ENCODE measurements at regions not wholly inside any gene's neighbourhood (a gene's known extent, or its start where the extent isn't known, plus 50 kb on each side); places are given as distances from the start of the nearest gene placed in this dataset.
A peak's percentile ranks its signal among the peaks of the same experiment; 100 is the strongest.

DNA sequence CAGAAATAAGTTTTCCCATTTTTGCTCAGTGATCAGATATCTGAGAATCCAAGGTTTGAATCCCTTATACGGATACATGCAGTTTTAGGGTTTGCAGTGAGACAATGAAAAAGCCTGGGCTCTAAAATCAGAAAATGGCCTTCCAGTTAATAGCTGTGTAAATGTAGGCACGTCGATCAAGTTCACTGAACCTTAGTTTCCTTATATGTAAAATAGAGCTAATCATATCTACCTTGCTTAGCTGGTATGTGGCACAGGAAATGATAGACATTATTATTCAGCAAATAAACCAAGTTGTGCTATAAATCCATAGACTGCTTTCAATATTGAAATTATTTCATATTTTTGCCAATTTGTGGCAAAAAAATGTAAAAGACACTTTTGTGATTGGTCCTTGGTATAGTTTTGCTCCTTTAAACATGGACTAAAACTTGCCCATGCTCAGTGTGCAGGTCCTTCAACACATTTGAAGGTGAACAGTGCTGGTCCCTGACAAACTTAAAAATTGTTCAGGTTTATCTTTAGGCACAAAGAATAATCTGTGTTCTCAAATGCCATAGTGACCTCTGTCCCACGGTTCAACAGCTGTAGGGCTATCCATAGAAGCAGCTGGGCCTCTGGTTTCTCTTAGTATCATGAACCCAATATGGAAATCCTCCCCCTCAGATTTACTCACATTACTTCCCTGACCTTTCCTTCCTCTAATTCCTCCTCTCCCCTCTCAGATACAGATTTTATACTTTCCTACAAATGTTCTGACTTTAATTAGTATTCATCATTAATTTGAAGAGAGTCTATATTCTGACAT is 51.0 kb downstream of the CCDC54 start:
- no peak for DNase-seq

DNA sequence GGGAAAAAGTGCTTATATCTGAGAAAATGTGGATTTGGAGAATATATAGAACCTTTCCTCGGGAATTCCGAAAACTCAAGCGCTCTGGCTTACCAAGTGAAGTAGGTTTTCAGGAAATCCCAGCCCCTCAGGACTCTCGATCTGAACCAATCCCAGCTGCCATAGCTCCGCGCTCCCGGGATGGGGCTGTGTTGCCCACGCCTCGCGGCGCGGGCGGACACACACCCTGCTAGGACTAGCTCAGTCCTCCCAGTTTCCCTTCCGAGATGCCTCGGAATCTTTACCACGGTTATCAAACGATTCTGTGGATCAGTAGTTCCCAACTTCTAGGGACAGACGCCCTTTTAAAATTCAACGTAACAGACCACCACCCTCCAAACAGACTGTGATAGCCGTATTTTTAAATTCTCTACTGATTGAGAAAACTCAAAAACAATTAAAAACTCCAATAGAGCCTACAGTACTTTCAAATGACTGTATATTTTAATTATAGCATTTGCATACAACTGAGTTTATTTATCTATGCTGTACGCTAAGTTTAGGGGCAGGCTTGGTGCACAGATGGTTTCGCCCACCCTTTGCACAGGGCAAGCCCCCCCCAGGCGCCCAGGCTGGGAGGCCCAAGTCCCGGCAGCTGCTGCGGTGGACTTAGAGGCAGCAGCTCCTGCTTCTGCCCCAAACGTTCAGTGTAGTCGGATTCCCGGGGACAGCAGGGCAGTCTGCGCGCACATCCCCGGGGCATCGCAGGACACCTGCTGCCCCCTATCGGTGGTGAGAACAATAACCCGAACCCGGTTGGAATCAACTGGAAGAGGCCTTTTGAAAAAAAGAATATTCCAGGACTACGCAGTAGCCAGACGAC is 52.3 kb downstream of the CCDC54 start:
- peak; percentile 74 for DNase-seq

DNA sequence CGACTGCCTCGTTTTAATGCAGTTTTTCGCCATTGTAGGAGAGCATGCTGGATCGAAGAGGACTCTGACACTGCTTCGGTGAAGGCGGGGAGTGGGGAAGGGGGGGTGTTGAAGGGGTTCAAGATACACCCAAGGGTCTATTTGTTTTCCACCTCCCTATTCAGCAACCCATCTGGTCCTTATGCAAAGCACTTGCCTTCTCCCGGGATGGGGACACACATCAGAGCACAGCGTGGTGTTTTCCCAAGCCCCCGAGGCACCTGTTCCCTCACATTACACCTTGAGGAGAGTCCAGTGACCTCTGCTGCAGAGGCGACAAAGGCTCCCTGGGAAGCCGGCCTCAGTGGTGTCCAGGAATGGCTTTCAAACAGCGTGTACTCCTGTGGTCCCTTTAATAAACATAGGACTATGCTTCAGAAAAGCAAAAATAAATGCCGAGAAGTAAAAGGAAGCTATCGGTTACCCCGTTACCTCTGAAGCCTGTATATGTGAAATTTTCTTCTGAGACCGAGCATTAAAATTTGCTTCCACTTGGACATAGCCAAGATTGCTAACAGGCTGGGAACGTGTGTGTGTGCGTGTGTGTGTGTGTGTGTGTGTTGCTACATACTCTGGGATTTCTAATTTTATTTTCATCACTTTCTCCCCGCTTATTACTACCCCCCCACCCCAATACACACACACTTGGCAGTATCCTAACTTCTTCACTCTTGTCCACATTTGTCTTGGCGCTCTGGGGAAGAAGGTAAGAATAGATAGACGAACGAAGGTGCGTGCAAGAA is 53.2 kb downstream of the CCDC54 start:
- DNase-seq: no peak

DNA sequence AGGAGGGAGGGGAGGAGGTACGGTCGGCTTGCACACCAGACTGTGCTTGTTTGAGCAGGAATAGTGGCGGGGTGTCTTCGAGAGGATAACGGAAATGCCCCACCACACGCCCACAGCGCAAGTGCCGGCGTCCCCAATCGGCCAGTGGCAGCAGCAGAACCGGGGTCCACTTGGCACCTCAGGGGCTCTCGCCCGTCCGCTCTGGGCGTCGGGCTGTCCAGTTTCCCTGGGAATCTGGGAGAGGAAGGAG is 53.7 kb downstream of the CCDC54 start:
- DNase-seq: peak; percentile 46

DNA sequence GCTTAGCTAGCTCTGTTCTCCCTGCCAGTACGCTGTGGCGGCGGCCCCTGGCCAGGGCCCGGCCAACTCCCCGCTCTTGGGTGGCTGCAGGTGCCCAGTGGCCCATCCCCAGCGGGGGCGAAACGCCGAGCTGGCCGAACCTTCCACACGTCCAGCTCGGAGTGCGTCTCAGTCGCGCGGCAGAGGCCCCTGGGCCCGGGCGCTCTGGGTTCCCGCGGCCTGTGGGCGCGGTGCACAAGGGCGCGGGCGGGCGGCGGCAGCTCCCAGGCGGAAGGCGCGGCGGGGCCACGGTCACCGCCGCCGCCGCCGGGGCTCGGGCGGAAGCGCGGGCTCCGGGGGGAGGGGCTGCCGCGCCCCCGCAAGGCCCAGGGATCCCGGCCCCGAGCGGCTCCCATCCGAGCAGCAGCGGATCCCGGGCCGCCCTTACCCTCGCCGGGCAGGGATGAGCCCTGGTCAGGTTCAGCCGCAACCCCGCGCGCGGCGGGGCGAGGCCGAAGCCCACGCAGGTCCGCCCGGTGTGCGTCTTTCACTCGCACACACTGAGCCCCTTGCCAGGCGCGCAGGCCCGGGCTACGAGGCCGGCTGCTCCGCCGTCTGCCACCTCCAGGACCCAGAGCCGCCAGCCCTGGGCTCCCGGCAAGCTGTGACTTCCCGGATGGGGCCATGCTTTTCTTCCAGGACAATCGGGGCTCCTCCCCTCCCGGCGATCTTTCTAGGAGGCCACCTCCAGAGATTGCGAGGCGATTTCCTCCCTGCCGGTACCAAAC is 54.2 kb downstream of the CCDC54 start:
- peak; percentile 61 for DNase-seq

DNA sequence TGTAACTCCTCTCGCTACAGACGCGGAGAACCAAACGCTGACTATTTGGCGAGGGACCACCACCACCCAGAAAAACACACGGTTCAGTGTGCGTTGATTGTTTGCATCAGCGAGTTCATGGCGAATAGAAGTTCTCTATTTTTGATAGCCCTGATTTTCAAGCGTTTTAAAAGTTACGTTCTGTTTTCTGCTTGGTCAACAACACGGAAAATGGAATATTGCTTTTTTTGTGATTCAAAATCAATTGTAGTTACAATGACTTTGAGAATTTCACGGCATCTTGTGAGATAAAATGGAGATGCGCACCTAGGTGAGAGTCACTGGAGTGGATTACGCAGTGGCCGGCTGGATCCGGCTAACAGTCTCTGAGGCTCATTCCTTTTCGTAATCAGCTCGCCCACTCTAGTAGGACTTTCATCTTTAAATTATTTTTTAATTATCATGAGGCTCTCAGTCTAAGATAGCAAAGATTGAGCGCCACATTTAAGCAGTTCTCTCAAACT is 54.8 kb downstream of the CCDC54 start:
- peak; percentile 8 for DNase-seq

DNA sequence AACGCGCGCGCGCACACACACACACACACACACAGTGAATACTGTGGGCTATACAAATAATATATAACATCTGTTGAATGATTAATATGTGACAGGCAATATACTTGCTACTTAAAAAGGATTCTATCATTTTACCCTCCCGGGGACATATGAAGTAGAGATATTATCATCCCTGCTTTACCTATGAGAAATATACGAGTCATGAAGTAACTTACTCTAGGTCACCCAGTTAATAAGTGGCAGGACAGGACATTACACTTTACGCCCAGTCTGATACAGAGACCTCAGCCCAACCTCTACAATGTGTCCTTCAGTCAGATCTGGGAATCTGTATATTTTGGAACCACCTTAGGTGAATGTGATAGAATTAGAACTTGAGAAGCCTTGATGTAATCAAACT is 55.4 kb downstream of the CCDC54 start:
- DNase-seq: no peak

DNA sequence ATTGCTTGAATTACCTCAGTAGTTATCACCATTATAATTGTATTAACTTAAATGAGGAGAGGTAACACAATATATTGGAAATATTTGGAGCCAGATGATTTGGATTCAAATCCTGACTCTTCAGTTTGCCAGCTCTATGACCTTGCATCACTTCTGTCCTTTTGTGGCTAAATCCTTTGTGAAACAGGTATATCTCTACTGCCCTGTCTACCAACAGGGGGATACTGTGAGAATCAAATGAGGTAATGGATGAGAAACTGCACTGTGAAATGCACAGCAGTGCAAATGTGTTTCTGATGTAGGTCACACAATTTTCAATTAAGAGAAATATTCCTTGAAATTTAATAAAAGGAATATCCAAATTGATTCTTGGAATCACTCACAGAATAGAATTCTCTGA is 58.8 kb downstream of the CCDC54 start:
- no peak for DNase-seq

DNA sequence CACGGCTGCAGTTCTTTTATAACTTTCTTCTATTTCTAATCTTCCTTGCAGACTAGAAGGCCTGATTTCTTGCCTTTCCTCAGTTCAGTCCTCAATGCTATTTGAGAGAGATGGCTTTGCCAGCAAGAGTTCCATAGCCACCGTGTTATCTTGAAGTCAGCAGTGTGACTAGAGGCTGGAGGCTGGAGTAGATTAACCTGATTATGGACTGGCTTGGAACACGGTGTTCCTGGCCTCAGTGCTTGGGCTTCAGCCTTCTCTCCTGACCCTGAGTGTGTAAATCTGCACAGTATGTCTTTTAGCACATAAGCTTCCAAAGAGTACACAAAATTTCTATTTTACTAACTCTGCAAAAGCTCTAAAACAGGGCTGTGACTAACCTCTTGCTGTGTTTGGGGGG is 61.4 kb downstream of the CCDC54 start:
- no peak for DNase-seq

DNA sequence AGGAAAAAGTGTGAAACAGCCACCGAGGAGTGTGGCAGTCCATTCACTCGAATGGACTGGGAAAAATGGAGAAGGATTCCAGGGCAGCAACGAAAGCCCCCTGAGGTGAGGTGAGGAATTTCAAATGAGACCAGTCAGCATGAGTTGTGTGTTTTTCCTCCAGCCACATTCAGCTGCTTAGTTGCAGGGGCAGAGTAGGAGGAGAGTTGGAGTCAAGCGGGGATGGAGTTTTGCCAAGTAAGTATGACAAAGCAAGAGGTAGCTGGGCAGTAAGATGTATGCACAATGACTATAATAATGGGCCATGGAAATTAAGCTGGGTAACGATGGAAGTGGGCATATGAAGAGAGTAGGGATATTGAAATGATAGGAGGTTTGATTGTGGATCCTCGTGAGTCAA is 64.4 kb downstream of the CCDC54 start:
- no peak for DNase-seq

DNA sequence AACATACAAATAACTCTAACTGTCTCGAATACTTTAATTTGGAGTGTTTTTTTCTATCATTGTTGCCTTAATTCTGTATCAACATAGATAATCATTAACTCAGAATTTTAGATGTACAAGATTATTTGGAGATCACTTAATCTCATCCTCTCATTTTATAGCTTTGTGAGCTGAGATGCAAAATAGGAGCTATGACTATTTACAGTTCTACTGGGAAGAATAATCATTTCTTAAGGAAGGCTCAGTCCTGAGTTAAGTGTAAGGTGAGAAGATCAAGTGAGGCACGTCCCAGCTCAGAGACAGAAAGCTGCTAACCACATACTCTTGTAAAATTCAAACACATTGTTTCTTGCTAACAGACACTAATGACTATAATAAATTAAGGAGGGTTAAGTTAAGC is 66.2 kb downstream of the CCDC54 start:
- no peak for DNase-seq

DNA sequence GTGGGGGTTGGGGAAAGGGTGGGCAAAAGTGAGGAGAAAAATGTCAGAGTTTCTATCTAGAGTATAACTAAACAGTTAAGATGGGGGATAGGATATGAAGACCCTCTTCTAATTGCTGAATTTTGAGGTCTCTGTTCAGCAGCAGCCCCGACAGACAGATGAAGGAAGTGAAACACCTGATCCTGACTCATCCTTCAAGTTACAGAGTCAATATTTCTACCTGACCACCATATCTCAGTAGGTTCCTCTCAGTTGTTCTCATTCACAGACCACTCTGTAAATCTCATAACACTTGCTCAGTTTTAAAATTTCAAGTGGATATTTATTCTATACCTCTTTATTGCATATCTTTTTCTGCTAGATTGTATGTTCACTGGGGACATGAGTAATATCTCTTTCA is 69.5 kb downstream of the CCDC54 start:
- DNase-seq: no peak

DNA sequence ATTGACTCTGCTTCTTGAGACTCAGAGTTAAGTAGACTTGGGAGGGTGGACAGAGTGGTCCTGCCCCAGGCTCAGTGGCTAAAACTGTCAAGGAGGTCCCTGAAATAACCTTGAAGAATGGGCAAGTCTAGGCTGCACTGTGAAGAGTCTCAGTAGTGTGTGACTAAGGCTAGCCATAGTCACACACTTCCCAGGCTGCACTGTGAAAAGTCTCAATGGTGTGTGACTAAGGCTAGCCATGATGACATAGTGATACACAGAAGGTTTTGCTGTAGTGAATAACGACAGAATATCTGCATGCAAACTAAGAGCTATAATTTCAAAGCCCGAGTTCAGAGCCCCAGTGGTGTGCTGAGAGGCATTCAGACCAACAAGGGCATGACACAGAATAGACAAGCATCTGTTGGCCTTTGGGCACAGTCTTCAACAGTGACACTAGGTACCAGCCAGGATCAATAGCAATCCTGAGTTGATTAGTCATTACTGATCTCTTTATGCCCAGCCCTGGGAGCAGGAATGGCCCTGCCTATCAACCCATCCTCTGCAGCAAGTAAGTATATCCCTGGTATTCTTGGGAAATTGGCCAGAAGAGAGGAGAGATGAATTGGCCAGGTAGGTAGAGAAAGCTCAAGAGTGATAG is 72.4 kb upstream of the BBX start:
- DNase-seq: no peak

DNA sequence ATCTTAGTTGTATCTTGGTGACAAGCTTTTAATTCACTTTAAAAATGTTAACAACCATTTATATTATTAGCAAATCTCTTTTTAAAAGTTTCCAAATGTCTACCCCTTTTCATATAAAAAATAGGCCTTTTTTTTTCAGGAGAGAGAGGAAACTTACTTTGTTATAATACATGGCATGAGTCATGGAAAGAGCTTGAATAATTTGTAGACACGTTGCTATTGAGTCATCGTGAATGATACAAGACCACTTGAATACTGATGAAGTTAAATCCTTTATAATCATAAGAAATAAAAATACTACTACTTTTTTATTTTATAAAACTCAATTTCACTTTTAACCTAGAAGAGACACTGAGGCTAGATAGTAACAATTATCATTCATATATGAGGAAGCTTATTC is 70.3 kb upstream of the BBX start:
- DNase-seq: no peak

DNA sequence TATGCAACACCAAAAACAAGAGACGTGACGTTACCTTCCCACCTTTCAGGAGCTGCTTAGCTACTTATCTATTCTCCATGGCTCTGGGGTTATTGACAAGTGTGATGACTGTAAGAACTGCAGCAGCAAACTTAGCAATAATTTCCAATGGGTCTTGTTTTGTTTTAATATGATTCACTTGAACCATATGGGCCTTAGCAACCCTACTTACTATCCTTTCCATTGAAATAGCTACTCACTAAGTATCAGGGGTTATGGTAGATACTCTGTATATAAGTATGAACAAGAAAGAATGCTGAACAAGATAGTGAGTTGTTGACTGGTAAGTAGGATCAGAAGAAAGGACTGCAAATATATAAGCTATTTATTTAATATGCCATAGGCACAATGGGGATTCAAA is 69.3 kb upstream of the BBX start:
- DNase-seq: no peak

DNA sequence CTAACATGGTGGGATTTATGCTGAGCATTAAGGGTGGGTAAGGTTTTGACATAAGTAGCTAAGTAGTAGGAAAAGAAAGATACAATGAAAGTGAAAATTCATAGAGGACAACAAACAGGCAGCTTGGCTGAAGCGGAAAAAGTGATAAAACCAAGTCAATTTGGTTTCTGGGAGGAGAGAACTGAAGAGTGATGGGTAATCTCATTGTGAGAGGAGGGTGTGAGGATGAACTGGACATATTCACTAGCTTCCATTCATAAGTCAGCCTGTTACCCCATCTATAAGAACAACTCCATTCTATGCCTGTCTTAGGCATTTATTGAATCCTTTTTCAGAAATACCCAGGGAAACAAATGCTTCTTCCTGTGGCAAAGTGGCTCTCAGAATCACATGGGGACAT is 67.1 kb upstream of the BBX start:
- no peak for DNase-seq

DNA sequence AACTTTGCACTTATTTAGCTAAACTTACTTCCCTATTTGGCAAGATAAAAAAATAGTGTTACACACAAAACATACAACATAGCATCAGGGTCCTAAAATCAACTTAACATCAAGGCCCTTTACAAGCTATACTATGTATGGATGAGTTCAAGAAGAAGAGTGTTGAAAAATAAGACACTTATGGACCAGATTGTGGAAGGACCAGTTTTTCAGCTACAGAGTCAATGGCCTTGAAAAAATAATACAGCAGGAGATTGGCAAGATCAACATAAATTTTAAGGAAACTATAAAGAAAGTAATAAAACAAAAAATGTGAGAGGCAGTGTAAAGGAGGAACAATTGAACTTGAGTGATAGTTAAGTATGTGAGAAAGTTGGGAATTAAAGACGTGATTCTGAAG is 66.3 kb upstream of the BBX start:
- no peak for DNase-seq

DNA sequence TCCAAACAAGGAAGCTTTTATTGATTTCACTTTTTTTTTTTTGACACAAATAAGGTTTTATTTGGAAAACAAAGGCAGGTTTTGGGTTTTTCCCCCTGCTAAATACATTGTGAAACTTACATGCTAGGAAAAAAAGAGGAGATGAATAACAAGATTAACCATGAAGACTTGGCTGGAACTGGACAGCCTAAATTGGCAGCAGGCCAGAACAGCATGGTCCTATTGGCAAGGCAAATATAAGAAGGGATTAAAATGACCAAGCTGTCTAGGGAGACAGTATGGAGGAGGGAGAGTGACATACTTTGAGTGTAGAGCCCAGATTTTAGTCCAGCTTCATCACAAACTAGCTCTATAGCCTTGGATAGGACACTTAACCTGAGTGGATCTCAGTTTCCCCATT is 63.9 kb upstream of the BBX start:
- DNase-seq: no peak

DNA sequence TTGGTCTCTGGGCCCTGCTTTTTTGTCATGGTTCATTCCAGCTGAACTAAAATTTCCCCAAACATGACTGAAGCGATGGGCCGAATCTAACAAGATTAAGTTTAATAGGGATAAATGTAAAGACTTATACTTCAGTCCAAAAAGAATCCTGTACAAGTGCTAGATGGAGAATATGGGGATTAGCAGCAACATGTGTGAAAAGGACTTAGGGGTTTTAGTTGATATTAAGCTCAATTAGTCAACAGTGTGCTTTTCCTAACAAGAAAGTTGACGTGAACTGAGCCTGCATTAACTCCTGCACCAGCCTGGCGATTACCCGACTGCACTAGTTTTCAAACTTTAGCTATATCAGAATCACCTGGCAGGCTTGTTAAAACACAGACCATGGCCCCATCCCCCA is 61.0 kb upstream of the BBX start:
- DNase-seq: no peak

DNA sequence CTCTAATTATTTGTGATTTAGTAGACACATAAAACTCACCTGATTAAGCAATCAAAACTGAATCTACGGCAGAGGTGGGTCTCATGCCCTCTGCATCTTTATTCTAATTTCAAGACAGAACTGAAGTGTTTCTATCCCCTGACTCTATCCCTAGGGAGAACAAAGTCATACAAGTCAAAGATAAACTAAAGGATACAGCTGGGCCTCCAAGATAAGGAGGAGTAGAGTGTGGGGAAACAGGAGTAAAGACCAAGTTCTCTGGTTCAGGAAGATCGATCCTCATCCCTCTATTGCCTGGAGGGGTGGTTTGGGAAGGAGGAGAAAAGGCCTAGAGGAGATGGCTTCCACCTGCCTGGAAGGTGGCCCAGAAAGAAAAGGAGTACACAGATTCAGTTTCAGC is 58.7 kb upstream of the BBX start:
- DNase-seq: no peak

DNA sequence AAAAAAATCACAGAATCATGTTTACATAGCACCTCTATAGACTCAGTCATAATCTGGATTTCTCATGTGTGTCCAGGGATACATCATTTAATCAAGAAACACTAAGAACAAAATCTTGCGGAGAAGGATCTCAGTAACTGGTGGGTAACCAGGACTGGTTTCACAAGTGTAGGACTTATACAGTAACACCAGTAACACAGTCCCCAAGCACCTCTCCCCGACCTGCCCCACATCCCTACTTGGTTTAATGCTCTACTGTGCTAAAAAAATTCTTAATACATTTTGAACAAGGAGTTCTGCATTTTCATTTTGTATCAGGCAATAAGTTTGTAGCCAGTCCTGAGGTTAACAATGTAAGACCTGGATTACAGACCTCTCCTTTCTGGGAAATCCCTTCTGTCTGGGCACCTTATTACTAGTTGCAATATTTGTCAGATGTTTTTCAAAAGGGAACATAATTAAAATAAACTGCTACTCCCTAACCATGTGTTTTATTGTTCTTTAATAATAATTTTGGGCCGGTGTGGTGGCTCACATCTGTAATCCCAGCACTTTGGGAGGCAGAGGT is 57.6 kb upstream of the BBX start:
- DNase-seq: no peak

DNA sequence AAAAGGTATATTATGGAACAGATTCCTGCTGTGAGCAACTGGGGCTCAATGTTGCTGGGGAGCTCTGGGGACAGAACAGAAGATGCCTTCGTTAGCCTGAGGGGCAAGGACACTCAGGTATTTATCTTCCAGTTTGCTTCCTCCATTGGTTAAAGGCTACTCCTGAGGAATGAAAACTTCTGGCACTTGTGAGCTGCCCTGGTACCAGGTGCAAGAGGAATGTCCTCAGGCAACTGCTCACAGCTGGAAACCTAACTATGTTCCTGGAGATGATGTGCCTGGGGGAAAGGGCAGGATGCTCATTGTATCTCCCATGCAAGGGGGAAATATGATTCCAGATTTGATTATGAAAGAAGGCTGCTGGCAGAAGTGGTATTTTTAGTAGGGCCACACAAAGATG is 54.0 kb upstream of the BBX start:
- no peak for DNase-seq

Data from CD4-positive, alpha-beta T cell treated with Interleukin-17A for 4 hours (primary cell).